ENCODE measurements at regions not wholly inside any gene's neighbourhood (a gene's known extent, or its start where the extent isn't known, plus 50 kb on each side); places are given as distances from the start of the nearest gene placed in this dataset.

DNA sequence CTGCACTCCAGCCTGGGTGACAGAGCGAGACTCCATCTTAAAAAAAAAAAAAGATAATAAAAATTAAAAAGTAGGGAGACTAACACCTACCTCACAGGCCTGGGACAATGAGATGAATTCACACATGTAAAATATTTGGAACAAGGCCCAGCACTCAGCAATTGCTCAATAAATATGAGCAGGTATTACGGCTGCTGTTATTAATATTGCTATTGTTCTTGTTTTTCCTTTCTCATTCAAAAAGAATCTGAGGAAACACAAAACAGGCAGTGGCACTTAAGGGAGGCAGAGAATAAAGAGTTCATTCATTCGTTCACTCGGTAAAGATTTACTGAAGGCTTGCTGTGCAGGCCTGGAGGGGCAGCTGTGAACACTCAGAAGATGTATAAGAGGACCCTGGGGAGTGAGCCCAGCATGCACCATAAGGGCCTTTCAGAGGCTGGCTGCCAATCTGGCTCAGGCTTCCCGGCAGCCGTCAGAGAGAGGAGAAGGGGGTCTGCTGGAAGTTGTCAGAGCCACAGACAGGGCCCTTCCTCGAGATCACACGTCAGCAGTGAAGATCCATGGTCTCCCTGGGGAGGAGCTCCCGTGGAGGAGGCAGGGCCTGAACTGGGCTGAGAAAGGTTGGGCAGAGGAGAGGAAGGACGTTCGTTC lies 51.6 kb upstream of the TCF20 start:
- Histone ChIP-seq H3K27ac (ENCODE audit: extremely low read depth, low read depth, low read length) (no peak overlapping the region), H3K4me3 (ENCODE audit: low read depth, low read length) (no peak overlapping the region), H3K36me3 (ENCODE audit: control insufficient read depth in 2 of 2, insufficient read depth in 1 of 2, low read length in 2 of 2) (no peaks in the 10 kb centered on the region), H3K4me1 (ENCODE audit: control insufficient read depth, insufficient read depth, low read length) (peaks cover 21% of the 10 kb centered on the region), H3K9me3 (ENCODE audit: control insufficient read depth, insufficient read depth, low read depth, low read length) (no peaks in the 10 kb centered on the region)
- CTCF ChIA-PET = no interaction called here
- POLR2A ChIA-PET = interaction anchor here (1.2 kb wide), 1 partner anchor 15 kb away, joined by 3 read pairs; no protein-coding TSS in a partner anchor
- TF ChIP-seq ZNF600 (tag by site-specific recombination; IDR thresholded peaks at IDR 0.05) = no peak
- peak; percentile 55; the same call in 1 of the 2 replicates for TF ChIP-seq ZNF24 (tag by site-specific recombination; IDR thresholded peaks at IDR 0.05)
- peak; percentile 62 for TF ChIP-seq ZNF664 (tag by site-specific recombination; IDR thresholded peaks at IDR 0.05)
- TF ChIP-seq OSR2 (tag by site-specific recombination; IDR thresholded peaks at IDR 0.05) = 0 out of 2 replicates have a peak, but pooled peaks have one; percentile 10
- TF ChIP-seq ZIC2 (tag by site-specific recombination; IDR thresholded peaks at IDR 0.05) = peak; percentile 96

DNA sequence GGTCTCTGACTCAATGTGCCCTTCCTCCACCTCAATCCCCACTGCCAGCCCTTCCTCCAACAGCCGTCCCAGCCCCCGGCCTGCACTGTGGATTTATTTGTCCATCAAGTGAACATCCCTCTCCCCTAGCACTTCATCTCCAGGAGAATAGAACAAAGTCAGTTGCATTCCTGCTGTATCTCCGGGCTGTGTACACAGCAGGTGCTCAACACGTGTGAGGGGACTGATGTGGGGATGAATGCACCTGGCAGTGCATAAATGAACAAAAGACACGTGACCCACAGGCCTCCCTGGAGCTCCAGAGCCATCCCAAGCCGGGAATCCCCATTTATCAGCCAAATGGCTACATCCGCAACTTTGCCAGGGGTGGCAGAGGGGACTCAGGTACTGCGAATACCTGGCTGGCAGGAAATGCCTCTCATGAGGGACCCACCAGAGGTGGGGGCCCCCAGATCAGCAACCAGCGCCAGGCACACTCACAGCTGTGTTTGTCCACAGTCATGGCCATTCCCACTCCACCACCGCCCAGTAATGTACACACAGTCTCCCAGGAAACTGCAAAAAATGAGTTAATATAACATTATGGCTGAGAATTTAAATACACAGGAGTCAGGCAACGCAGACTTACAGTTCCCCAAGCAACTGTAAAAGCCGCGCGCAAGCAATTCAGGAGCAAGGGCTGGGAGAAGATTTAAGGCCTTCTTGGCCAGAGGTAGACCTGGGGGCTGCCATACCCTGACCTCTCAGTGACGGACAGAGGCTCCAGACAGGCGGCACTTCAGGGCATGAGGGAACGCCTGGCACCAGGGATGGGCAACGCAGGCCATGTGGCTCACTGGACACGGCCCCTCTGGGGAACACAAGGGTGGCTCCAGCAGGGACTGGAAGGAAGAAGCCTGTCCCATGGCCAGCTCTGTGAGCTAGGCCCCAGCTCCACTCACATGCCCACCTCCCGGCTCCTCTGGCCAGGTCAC lies 50.3 kb upstream of the TCF20 start:
- Histone ChIP-seq H3K27ac (ENCODE audit: extremely low read depth, low read depth, low read length) (no peak overlapping the region), H3K9me3 (ENCODE audit: control insufficient read depth, insufficient read depth, low read depth, low read length) (no peaks in the 10 kb centered on the region), H3K4me1 (ENCODE audit: control insufficient read depth, insufficient read depth, low read length) (peaks cover 24% of the 10 kb centered on the region), H3K4me3 (ENCODE audit: low read depth, low read length) (no peak overlapping the region), H3K36me3 (ENCODE audit: control insufficient read depth in 2 of 2, insufficient read depth in 1 of 2, low read length in 2 of 2) (no peaks in the 10 kb centered on the region)
- ChIA-PET CTCF (no interaction called here), POLR2A (interaction anchor here (1.5 kb wide), 1 partner anchor 48 kb away, joined by 3 read pairs; no protein-coding TSS in a partner anchor)
- TF ChIP-seq ZNF701 (tag by site-specific recombination; IDR thresholded peaks at IDR 0.05) (no peak), BCL11A (tag by site-specific recombination; IDR thresholded peaks at IDR 0.05; ENCODE audit: low read depth) (no peak)
